HL-60 (cell line): ENCODE measurements at regions not wholly inside any gene's neighbourhood (a gene's known extent, or its start where the extent isn't known, plus 50 kb on each side); places are given as distances from the start of the nearest gene placed in this dataset.

Experiments used
- DNase-seq, 2 experiments: peaks; one replicate each; pipeline ENCODE4 v3.0.0-alpha.2; 2010 to 2020; ENCODE audit warnings: low read depth in 1 of 2, low spot score in 1 of 2
- H3K27ac ChIP-seq: fragments of 250-450 bp; sonication (Bioruptor Pico); replicated peaks from 2 replicates; pipeline ENCODE4 v1.5.1; 2020; ENCODE audit warnings: mild to moderate bottlenecking, moderate library complexity
- H3K27me3 ChIP-seq: fragments of 250-450 bp; sonication (Bioruptor Pico); 2 replicates; pipeline ENCODE4 v1.5.1; 2021; ENCODE audit warnings: mild to moderate bottlenecking, moderate library complexity; ENCODE audit not compliant: insufficient read depth, poor library complexity, severe bottlenecking
- H3K4me3 ChIP-seq: replicated peaks from 2 replicates; pipeline ENCODE4 v1.5.1; 2011; ENCODE audit warnings: mild to moderate bottlenecking, control low read depth, low read length; ENCODE audit not compliant: insufficient read depth
- GABPA ChIP-seq: IDR thresholded peaks from 2 replicates; pipeline ENCODE4 v1.6.1; 2012; ENCODE audit warnings: low read depth
- POLR2AphosphoS5 ChIP-seq: IDR thresholded peaks from 2 replicates; pipeline ENCODE4 v1.6.1; 2012; ENCODE audit warnings: low read depth
- SPI1 ChIP-seq: IDR thresholded peaks from 2 replicates; pipeline ENCODE4 v1.6.1; 2012; ENCODE audit warnings: low read depth, mild to moderate bottlenecking, borderline replicate concordance
- TF ChIP-seq, protein P1 (sequence below): IDR thresholded peaks from 2 replicates; pipeline ENCODE4 v1.6.1; 2012; ENCODE audit warnings: low read depth; ENCODE audit not compliant: insufficient replicate concordance
- TF ChIP-seq, protein P2 (sequence below): IDR thresholded peaks from one replicate; pipeline ENCODE4 v1.5.1; 2011; ENCODE audit warnings: low read length, control low read depth, inconsistent platforms; ENCODE audit not compliant: insufficient read depth

DNA sequence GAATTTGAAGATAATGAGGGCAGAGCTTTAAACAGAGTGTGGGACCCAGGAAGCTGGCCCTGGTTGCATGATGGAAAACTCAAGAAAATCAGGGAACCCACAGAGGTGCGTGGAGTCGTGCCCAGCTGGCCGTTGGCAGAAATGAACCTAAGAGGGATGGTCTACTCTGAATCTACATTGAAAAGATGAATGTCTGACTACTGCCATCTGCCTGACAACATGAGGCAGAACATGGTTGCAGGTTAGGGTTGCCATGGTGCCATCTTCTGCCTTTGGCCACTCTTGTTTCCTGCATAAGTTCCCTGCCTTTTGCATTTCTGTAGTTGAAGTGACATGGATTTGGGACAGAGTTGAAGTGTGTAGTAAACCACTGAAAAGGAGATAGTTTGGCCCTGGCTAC is 138.5 kb upstream of the COBL start:
- TF ChIP-seq GABPA (no peak), SPI1 (no peak), POLR2AphosphoS5 (no peak)
- TF ChIP-seq, protein P1, sequence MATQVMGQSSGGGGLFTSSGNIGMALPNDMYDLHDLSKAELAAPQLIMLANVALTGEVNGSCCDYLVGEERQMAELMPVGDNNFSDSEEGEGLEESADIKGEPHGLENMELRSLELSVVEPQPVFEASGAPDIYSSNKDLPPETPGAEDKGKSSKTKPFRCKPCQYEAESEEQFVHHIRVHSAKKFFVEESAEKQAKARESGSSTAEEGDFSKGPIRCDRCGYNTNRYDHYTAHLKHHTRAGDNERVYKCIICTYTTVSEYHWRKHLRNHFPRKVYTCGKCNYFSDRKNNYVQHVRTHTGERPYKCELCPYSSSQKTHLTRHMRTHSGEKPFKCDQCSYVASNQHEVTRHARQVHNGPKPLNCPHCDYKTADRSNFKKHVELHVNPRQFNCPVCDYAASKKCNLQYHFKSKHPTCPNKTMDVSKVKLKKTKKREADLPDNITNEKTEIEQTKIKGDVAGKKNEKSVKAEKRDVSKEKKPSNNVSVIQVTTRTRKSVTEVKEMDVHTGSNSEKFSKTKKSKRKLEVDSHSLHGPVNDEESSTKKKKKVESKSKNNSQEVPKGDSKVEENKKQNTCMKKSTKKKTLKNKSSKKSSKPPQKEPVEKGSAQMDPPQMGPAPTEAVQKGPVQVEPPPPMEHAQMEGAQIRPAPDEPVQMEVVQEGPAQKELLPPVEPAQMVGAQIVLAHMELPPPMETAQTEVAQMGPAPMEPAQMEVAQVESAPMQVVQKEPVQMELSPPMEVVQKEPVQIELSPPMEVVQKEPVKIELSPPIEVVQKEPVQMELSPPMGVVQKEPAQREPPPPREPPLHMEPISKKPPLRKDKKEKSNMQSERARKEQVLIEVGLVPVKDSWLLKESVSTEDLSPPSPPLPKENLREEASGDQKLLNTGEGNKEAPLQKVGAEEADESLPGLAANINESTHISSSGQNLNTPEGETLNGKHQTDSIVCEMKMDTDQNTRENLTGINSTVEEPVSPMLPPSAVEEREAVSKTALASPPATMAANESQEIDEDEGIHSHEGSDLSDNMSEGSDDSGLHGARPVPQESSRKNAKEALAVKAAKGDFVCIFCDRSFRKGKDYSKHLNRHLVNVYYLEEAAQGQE = no peak
- TF ChIP-seq, protein P2, sequence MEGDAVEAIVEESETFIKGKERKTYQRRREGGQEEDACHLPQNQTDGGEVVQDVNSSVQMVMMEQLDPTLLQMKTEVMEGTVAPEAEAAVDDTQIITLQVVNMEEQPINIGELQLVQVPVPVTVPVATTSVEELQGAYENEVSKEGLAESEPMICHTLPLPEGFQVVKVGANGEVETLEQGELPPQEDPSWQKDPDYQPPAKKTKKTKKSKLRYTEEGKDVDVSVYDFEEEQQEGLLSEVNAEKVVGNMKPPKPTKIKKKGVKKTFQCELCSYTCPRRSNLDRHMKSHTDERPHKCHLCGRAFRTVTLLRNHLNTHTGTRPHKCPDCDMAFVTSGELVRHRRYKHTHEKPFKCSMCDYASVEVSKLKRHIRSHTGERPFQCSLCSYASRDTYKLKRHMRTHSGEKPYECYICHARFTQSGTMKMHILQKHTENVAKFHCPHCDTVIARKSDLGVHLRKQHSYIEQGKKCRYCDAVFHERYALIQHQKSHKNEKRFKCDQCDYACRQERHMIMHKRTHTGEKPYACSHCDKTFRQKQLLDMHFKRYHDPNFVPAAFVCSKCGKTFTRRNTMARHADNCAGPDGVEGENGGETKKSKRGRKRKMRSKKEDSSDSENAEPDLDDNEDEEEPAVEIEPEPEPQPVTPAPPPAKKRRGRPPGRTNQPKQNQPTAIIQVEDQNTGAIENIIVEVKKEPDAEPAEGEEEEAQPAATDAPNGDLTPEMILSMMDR = no peak
- no peak overlapping the region for H3K27ac ChIP-seq
- no peak for DNase-seq
- no peaks in the 10 kb centered on the region for H3K27me3 ChIP-seq
- no peak overlapping the region for H3K4me3 ChIP-seq

DNA sequence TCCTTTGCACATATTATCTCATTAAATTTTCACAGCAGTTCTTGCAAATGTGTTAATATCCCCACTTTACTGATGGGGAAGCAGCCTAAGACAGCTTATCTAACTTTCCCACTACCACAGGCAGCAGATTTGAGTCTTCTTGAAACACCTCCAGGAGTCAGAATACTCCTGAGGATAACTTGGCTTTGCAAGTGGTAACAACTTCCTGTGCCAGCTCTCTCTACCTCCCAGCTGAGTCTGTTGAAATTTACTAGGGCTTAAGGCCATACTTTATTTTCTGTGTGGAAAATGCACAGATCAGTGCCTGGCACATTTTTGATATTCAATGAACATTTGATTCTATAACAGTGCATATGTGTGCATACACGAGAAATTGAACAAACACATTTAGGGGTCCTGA is 136.1 kb upstream of the COBL start:
- H3K27ac ChIP-seq = no peak overlapping the region
- TF ChIP-seq SPI1 = no peak
- H3K4me3 ChIP-seq = no peak overlapping the region
- DNase-seq = no peak
- no peaks in the 10 kb centered on the region for H3K27me3 ChIP-seq

DNA sequence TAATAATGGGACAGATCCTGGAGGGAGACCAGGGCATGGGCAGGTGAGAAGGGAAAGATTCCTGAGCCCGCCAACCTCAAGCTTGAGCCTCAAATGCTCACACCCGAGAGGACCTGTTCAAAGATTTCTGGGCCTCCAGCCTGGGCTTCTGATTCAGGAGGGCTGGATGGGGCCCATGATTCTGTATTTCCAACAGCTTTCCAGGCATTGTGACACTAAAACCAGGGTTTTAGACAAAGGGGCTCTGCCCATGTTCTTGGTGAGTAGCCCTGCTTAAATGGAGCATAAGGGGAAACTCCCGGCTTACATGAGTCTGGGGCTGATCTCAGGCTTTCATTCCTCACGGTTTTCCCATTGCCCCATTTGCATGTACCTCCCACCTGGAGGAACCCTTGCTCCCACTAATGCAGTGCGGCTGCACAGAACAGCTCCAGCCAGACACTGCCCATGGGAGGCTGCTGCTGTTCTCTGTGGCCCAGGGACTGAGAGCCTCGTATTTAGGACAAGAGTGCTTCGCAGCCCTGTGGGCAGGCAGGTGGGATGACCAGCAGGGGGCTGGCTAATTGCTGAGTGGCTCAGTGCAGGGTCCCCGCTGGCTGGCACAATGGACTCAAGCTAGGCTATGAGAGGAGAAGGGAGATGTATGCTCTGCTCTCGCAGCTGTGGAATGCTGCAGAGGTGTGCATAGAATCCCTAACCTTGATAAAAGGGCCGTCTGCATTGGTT is 135.3 kb upstream of the COBL start:
- H3K27ac ChIP-seq = no peak overlapping the region
- H3K27me3 ChIP-seq = no peaks in the 10 kb centered on the region
- H3K4me3 ChIP-seq = no peak overlapping the region
- no peak for DNase-seq
- TF ChIP-seq GABPA (no peak), POLR2AphosphoS5 (no peak), SPI1 (no peak)
- TF ChIP-seq, protein P2 = no peak
- TF ChIP-seq, protein P1 = no peak

DNA sequence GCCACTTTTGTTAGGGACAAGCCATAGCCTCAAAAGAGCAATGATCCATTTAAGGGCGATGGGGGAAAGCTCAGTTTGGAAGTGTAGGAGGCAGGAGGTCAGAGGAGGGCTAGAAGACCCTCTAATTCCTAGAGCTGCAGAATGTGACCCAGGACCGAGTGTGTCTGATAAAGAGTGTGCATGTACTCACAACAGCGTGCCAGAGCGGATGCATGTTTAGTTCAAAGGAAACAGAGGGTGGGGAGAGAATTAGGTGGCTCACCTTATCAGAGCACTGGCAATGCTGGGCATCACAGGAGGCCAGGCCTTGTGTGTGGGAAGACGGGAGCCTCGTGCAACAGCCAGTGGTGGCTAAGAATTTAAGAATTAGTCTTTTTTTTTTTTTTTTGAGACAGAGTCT is 133.9 kb upstream of the COBL start:
- no peak for DNase-seq
- H3K27me3 ChIP-seq = no peaks in the 10 kb centered on the region
- H3K4me3 ChIP-seq = no peak overlapping the region
- H3K27ac ChIP-seq = no peak overlapping the region
- TF ChIP-seq SPI1 (no peak), POLR2AphosphoS5 (no peak), GABPA (no peak)
- TF ChIP-seq, protein P2 = no peak
- TF ChIP-seq, protein P1 = no peak
